Activated CD8-positive, alpha-beta T cell treated with anti-CD3 and anti-CD28 coated beads, Interleukin-2, amount 10 ng/mL, durations not matched to agents 7 days and 5 days (primary cell): ENCODE measurements at regions not wholly inside any gene's neighbourhood (a gene's known extent, or its start where the extent isn't known, plus 50 kb on each side); places are given as distances from the start of the nearest gene placed in this dataset.

Experiments
- ATAC-seq: fragments of 150-1000 bp; cut with Tn5 transposase; one replicate; pipeline ENCODE4 v1.10.0; 2021; ENCODE audit warnings: moderate library complexity
- CTCF ChIA-PET: fragments of 350-600 bp; sonication (Branson Sonifier 250); formaldehyde crosslinking; loops from one replicate; lab custom pipeline; 2021; ENCODE audit warnings: antibody characterized with exemption; lab: Charles Lee
- POLR2A ChIA-PET: fragments of 350-600 bp; sonication (Branson Sonifier 250); formaldehyde crosslinking; loops from one replicate; lab custom pipeline; 2021; ENCODE audit warnings: antibody characterized with exemption; lab: Charles Lee
- DNase-seq: peaks from one replicate; pipeline ENCODE4 v3.0.0-alpha.2; 2020
- H3K27ac Mint-ChIP-seq: one replicate; pipeline ENCODE4 v1.8.0; 2021; ENCODE audit warnings: mild to moderate bottlenecking, mixed read lengths
- H3K27me3 Mint-ChIP-seq: one replicate; pipeline ENCODE4 v1.8.0; 2021; ENCODE audit warnings: low read depth, mixed read lengths
- H3K36me3 Mint-ChIP-seq: one replicate; pipeline ENCODE4 v1.8.0; 2021; ENCODE audit warnings: low read depth, mixed read lengths
- H3K4me1 Mint-ChIP-seq: one replicate; pipeline ENCODE4 v1.8.0; 2021; ENCODE audit warnings: low read depth, mixed read lengths
- H3K4me3 Mint-ChIP-seq: one replicate; pipeline ENCODE4 v1.8.0; 2021; ENCODE audit warnings: mild to moderate bottlenecking, mixed read lengths
- H3K9me3 Mint-ChIP-seq: one replicate; pipeline ENCODE4 v1.8.0; 2022; ENCODE audit warnings: mixed read lengths; ENCODE audit not compliant: insufficient read depth

DNA sequence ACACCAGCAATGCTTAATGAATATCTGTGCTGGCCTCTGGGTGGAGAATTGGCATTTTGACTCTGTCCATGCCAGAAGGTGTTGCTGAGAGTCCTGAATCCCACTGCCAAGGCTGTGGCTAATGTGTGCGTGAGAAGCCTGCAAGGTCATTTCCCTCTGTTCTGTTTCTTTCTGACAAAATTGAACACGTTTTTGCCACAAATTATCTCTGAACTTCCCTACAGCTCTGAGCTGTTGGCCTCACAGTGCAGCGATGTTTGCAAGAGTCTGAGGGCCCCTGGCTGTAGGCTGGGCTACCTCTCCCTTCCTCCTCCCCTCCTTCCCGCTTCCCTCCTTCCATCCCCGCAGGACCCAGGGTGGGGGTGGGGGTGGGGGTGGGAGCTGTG, 154.1 kb upstream of the HS6ST1 start:
- Mint-ChIP-seq H3K9me3 (peaks cover 5% of the 10 kb centered on the region), H3K4me3 (no peak overlapping the region), H3K27ac (peak overlapping the region; percentile 90), H3K27me3 (peaks cover 7% of the 10 kb centered on the region), H3K36me3 (peaks cover 10% of the 10 kb centered on the region), H3K4me1 (peaks cover 21% of the 10 kb centered on the region)
- DNase-seq = peak; percentile 21
- peak; percentile 71 for ATAC-seq
- ChIA-PET POLR2A (no interaction called here), CTCF (no interaction called here)

DNA sequence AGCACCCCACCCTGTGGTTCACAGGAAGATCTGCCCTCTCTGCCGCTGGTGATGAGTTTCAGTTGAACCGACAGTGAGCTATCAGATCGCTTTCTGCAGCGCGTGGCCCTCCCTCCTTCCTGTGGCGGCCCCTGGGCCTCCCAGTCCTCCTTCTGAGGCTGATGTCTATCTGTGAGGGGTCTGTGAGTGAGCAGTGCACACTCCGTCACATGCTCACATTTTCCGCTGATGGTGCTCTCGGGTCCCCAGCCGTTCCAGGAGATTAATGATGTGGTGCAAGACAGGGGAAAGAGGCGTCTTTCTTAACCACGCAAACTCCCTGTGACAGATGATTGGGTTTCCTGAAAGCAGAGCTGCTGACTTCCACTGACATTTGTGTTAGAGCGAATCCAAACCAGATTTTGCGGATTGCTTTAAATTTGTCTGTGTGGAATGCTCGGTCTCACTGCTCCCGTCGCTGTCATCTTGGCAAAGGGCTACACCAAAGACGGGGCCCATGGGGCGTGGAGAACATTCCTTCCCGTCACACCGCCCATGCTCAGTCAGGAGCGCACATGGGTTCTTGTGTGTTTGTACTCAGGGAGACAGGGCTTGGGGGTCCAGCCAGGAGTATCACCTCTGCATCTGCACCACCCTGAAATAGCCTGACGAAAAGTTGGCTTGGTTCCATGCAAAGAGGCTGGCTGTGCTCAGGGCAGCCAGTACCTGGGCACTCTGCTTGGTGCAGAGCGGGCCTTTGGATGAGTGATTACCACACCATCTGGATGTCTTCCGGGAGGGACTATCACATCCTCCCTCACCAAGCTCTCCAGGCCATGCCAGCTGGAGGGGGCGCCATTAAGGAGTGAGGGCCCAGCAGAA, 154.7 kb upstream of the HS6ST1 start:
- DNase-seq (peak; percentile 65), ATAC-seq (peak; percentile 86)
- Mint-ChIP-seq H3K9me3 (peaks cover 5% of the 10 kb centered on the region), H3K4me1 (peaks cover 21% of the 10 kb centered on the region), H3K4me3 (peak overlapping the region; percentile 56), H3K36me3 (peaks cover 8% of the 10 kb centered on the region), H3K27me3 (peaks cover 9% of the 10 kb centered on the region), H3K27ac (peak overlapping the region; percentile 90)
- POLR2A ChIA-PET = no interaction called here
- CTCF ChIA-PET = no interaction called here

DNA sequence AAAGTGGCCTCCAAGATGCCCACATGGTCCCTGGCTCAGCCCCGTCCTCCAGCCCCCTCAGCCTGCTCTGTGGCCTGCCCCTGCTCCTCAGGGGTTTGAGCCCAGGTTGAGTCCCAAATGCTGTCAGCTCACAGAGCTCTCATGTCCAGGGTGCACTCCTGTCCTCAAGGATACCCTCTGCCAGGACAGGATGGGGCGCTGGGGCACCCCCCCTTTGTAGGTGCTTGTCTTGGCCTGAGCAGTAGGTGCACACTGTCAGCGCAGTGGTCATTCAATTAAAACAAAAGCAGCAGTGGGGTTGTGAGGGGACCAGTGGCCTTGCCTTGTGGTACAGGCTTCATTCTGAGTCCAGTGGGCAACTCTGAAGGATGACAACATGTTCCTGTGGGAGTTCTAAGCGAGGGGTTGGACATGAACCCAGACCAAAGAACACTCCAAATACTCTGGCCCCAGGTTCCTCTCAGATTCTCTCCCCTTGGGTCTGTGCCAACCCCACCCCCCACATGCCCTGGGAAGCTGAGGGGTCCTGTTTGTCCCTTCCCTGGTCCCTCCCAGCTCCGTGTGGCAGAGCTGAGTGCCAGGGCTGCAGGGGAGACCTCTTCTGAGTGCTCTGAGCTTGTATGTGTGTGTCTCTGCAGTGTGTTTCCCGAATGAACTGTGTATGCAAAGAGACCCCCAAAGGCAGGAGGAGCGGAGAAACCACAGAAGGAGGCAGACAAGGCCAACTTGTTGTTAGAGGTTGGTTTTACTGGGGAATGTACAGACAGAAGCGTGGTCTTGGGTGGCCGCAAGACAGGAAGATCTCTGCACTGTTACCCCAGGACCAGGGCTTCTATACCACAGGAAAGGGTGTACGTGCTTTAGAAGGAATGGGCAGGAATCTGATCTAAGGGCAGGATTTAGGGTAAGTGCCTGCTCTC, 155.6 kb upstream of the HS6ST1 start:
- Mint-ChIP-seq H3K4me3 (no peak overlapping the region), H3K27me3 (peaks cover 15% of the 10 kb centered on the region), H3K9me3 (peaks cover 5% of the 10 kb centered on the region), H3K36me3 (peaks cover 8% of the 10 kb centered on the region), H3K4me1 (peaks cover 21% of the 10 kb centered on the region), H3K27ac (no peak overlapping the region)
- DNase-seq (no peak), ATAC-seq (peak; percentile 5)
- ChIA-PET POLR2A (no interaction called here), CTCF (no interaction called here)

DNA sequence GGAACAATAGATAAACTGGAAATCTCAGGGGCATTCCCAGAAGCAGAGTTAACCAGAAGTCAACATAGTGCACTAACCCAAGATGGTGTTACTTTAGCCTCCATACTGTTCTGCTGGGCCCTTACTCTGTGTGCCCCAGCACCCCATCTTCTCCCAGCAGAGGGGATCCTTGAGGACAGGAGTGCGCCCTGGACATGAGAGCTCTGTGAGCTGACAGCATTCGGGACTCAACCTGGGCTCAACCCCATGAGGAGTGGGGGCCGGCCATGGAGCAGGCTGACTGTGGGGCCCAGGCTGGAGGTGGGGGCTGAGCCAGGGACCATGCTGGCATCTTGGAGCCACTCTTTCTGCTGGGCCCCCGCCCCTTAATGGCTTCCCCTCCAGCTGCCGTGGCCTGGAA, 156.3 kb upstream of the HS6ST1 start:
- Mint-ChIP-seq H3K4me1 (peaks cover 21% of the 10 kb centered on the region), H3K36me3 (peaks cover 7% of the 10 kb centered on the region), H3K27me3 (peaks cover 16% of the 10 kb centered on the region), H3K9me3 (peaks cover 3% of the 10 kb centered on the region), H3K27ac (no peak overlapping the region), H3K4me3 (no peak overlapping the region)
- ATAC-seq (no peak), DNase-seq (no peak)
- CTCF ChIA-PET = no interaction called here
- POLR2A ChIA-PET = no interaction called here

DNA sequence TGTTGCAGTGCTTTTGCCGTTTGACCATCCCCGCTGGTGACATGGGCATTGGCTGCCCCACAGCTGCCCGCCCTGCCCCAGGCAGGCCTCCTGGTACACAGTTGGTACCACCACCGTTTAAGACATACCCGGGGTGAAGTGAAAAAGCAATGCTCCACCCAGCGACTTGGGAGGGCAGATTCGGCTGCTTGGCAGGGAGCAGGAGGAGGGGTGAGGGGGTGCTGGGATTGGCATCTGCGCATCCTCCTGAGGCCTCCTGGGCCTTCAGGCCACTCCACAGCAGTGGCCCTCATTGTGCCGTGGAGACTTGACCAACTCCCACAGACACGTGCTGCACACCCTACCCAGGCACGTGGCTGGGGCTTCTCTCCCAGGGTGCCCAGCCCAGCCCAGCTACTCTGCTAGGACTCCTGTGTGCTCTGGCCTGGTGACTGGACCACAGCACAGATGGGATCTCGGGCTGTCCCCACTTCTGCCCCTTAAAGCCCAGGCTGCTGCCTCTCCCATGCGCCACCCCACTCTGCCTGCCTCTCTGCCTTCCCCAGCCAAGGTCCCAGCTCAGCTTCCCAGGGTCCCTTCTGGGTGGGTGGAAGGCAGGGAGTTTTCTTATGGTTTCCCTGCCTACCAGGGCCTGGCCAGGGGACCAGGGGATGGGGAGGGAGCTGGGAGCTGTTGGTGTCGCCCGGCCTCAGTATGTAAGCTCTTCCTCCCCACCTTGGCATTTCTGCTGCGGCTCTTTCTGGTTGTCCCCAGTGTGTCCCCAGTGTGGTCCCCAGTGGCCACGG, 157.0 kb upstream of the HS6ST1 start:
- ATAC-seq (no peak), DNase-seq (no peak)
- Mint-ChIP-seq H3K4me1 (peaks cover 21% of the 10 kb centered on the region), H3K9me3 (no peaks in the 10 kb centered on the region), H3K36me3 (peaks cover 2% of the 10 kb centered on the region), H3K27ac (no peak overlapping the region), H3K27me3 (peaks cover 19% of the 10 kb centered on the region), H3K4me3 (no peak overlapping the region)
- POLR2A ChIA-PET = no interaction called here
- CTCF ChIA-PET = no interaction called here

DNA sequence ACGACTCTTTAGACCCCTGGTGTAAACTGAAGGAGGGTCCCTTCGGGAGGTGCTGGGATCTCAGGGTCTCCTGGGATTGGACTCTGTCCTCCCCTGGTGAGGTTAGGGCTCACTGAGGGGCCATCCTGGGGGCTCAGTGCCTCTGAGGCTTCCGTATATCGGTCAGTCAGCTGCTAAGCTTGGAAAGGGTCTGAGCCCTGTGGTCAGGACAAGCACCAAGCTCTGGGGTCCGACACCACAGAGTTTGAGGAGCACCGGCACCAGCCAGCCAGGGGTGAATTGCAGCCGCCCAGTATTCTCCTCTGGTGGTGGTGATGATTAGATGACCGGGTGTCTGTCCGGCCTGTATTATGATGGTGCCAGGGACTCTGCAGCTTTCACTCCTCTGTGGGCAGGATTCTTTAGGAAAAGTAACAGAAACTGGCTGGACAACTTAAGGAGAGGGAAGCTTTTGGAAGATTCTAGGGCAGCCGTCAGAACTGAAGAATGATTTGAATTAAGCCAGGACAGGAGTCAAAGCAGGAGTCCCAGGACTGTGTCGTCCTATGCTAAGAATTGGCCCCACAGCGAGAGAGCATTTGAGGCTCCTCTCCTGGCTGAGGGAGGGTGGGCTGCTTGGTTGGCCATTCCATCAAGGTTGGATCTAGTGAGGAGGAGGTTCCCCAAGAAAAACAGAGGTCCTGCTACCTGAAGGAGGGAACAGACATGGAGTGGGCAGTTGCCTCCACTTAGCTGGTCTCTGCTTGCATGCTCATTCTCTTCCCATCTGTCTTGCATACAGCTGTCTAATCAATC, 158.6 kb upstream of the HS6ST1 start:
- CTCF ChIA-PET = no interaction called here
- ATAC-seq = no peak
- H3K9me3 Mint-ChIP-seq = no peaks in the 10 kb centered on the region
- peaks cover 21% of the 10 kb centered on the region for H3K4me1 Mint-ChIP-seq
- no peaks in the 10 kb centered on the region for H3K36me3 Mint-ChIP-seq
- peaks cover 27% of the 10 kb centered on the region for H3K27me3 Mint-ChIP-seq
- POLR2A ChIA-PET = no interaction called here
- no peak overlapping the region for H3K27ac Mint-ChIP-seq
- no peak overlapping the region for H3K4me3 Mint-ChIP-seq
- DNase-seq = no peak

DNA sequence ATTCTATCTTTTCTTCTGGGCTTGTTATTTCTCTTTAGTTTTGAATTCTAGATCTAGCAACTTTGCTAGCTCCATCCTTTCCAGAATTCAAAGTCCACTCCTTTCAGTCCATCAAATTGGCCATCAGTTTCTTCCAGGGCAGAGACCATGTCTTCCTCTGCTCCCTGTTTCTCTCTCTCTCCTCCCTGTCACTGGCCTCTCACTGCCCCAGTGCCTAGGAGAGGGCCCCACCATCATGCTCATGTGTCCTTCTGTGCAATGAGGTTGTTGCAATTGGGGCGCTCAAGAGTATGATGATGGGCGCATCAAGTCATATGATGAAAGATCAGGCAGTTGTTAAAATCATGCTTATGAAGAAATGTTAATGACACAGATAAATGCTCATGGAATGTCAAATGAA, 159.2 kb upstream of the HS6ST1 start:
- H3K9me3 Mint-ChIP-seq = no peaks in the 10 kb centered on the region
- peaks cover 18% of the 10 kb centered on the region for H3K4me1 Mint-ChIP-seq
- H3K27ac Mint-ChIP-seq = no peak overlapping the region
- POLR2A ChIA-PET = no interaction called here
- DNase-seq (no peak), ATAC-seq (no peak)
- no peaks in the 10 kb centered on the region for H3K36me3 Mint-ChIP-seq
- no peak overlapping the region for H3K4me3 Mint-ChIP-seq
- peaks cover 27% of the 10 kb centered on the region for H3K27me3 Mint-ChIP-seq
- CTCF ChIA-PET = no interaction called here

DNA sequence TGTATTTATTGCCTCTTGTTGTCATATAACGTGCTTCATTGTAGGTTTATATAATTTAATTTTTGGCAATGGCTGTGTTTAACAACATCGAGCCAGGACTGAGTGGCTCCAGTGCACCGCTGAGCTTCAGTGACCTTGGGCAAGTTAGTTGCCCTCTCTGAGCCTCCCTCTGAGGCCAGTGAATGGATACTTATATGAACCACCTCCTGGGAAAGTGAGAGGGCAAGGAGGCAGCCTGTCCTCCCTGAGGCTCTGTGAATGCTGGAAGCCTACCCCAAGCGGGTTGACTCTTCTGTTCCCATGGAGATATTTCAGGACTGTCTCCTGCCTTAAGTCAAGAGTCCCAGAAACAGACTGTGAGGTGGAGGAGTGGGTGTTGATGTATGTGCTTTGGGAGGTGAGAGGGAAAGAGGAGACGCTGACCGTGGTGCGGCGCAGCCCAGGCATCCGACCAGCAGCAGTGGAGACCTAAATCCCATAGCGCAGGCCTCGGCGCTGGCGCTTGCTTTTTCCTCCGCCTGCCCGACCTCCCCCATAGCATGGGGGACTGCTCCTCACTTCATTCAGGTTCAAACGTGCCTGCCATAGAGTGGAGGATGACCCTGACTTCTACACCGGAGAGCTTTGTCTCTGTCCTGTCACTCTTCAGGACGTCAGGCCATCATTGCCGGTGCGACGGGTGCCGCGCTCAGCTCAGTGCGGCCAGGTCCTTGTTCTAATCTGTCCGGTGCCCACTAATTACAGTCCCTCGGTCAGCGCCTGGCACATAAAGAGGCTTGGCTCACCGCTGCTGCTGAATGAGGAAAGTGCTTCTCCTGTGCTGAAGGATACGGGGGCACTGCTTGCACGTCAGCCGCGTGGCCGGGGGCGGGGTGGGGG, 167.3 kb upstream of the HS6ST1 start:
- ChIA-PET CTCF (no interaction called here), POLR2A (no interaction called here)
- Mint-ChIP-seq H3K36me3 (no peaks in the 10 kb centered on the region), H3K27me3 (peaks cover 18% of the 10 kb centered on the region), H3K27ac (no peak overlapping the region), H3K4me1 (no peaks in the 10 kb centered on the region), H3K9me3 (no peaks in the 10 kb centered on the region), H3K4me3 (no peak overlapping the region)
- DNase-seq (no peak), ATAC-seq (no peak)

DNA sequence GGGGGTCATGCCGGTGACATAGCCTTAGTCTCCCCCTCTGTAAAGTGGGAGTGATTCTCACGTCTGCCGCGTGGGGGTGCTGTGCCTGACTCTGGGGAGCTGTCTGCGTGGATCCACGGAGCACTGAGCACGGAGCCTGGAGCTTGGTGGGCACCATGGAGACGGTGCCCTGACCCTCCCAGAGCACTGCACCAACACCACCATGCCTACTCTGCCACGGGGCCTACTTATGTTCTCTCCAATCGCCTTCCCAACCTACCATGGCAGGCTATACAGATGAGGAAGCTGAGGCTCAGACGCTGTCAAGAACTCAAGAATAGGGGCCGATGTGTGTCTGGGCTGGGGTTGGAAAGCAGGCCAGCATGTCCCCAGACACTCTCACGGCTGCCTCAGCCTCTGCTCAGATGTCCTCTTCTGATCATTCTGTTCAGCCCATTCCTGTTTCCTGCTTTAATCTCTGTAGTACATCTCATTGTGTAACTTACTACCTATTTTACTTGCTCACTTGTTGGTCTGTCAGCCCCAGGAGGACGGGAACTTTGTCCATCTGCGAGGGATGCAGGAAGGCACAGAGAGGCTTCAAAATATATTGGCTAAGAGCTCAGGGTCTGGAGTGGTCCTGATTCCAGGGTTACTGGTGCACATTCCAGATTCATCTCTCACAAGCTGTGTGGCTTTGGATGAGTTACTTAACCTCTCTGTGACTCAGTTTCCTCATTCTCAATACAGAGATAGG, 168.1 kb upstream of the HS6ST1 start:
- Mint-ChIP-seq H3K27ac (no peak overlapping the region), H3K4me3 (no peak overlapping the region), H3K27me3 (peaks cover 14% of the 10 kb centered on the region), H3K4me1 (no peaks in the 10 kb centered on the region), H3K36me3 (no peaks in the 10 kb centered on the region), H3K9me3 (no peaks in the 10 kb centered on the region)
- CTCF ChIA-PET = no interaction called here
- POLR2A ChIA-PET = no interaction called here
- ATAC-seq = no peak
- DNase-seq = no peak

DNA sequence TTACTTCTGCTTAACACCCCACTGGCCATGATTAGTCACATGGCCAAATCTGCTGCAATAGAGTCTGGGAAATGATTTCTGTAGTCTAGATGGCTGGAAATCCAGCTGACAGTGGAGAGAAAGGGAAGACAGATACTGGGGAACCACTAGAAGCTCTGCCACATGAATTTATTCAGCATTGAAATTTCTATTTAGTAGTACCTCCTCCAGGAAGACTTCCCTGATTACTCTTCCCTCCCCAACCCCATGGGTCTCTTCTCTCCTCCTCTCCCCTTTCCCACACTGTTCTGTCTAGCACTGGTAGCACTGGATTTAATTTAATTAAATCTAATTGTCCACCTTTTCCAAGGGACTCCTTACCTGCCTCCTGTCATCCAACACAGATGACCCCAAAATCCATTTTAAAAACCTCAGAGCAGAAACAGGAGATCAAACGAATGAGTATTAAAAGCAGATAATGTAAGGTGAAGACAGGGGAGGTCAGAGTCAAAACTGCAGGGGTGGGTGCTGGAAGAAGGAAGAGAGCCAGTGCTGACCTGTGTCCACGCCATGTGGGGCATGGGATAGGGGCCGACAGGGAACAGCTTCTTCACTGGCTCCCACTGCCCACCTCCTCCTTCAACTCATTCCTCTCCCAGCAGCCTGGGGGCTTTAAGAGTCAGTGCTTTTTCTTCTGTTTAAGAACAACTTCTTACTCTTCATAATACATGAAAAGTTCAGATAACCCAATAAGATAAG, 169.2 kb upstream of the HS6ST1 start:
- no peak for DNase-seq
- no peak overlapping the region for H3K4me3 Mint-ChIP-seq
- no peaks in the 10 kb centered on the region for H3K9me3 Mint-ChIP-seq
- ChIA-PET POLR2A (no interaction called here), CTCF (no interaction called here)
- H3K27me3 Mint-ChIP-seq = peaks cover 13% of the 10 kb centered on the region
- no peaks in the 10 kb centered on the region for H3K4me1 Mint-ChIP-seq
- ATAC-seq = no peak
- H3K27ac Mint-ChIP-seq = no peak overlapping the region
- no peaks in the 10 kb centered on the region for H3K36me3 Mint-ChIP-seq
